ENCODE measurements at regions not wholly inside any gene's neighbourhood (a gene's known extent, or its start where the extent isn't known, plus 50 kb on each side); places are given as distances from the start of the nearest gene placed in this dataset.

- 72% methylated on average over 2 of the region's 2 CpGs for WGBS
- H3K36me3 ChIP-seq: no peaks in the 10 kb centered on the region
- H3K9me3 ChIP-seq: no peaks in the 10 kb centered on the region
- TF ChIP-seq POLR2AphosphoS5 (IDR thresholded peaks at IDR 0.05): no peak
- TF ChIP-seq CTCF (IDR thresholded peaks at IDR 0.05): no peak
- no peak for TF ChIP-seq POLR2A (IDR thresholded peaks at IDR 0.05)
- no peak for TF ChIP-seq EP300 (IDR thresholded peaks at IDR 0.05)
- DNase-seq (ENCODE audit: low spot score in 2 of 2): no peak
- no peak overlapping the region for H3K27ac ChIP-seq
- H3K27me3 ChIP-seq: no peaks in the 10 kb centered on the region
- H3K4me1 ChIP-seq: no peaks in the 10 kb centered on the region
- no peak overlapping the region for H3K4me3 ChIP-seq
Measured at GRCh38 chr4:180808862-180809261, 1434.3 kb upstream of the TENM3 start.

GRCh38 chr4:180809439-180809838, 1433.8 kb upstream of the TENM3 start:
- Histone ChIP-seq H3K9me3 (no peaks in the 10 kb centered on the region), H3K4me3 (no peak overlapping the region), H3K27ac (no peak overlapping the region), H3K36me3 (no peaks in the 10 kb centered on the region), H3K4me1 (no peaks in the 10 kb centered on the region), H3K27me3 (no peaks in the 10 kb centered on the region)
- 58% methylated on average over 4 of the region's 4 CpGs for WGBS
- DNase-seq (ENCODE audit: low spot score in 2 of 2): no peak
- TF ChIP-seq EP300 (IDR thresholded peaks at IDR 0.05) (no peak), POLR2AphosphoS5 (IDR thresholded peaks at IDR 0.05) (no peak), CTCF (IDR thresholded peaks at IDR 0.05) (no peak), POLR2A (IDR thresholded peaks at IDR 0.05) (no peak)

- H3K27ac ChIP-seq: no peak overlapping the region
- no peak for TF ChIP-seq EP300 (IDR thresholded peaks at IDR 0.05)
- no peak for TF ChIP-seq POLR2AphosphoS5 (IDR thresholded peaks at IDR 0.05)
- no peak for TF ChIP-seq CTCF (IDR thresholded peaks at IDR 0.05)
- no peak for TF ChIP-seq POLR2A (IDR thresholded peaks at IDR 0.05)
- DNase-seq (ENCODE audit: low spot score in 2 of 2): no peak
- H3K4me3 ChIP-seq: no peak overlapping the region
- H3K9me3 ChIP-seq: no peaks in the 10 kb centered on the region
- H3K36me3 ChIP-seq: no peaks in the 10 kb centered on the region
- WGBS: 88% methylated on average over 1 of the region's 1 CpG
- H3K27me3 ChIP-seq: no peaks in the 10 kb centered on the region
- H3K4me1 ChIP-seq: no peaks in the 10 kb centered on the region
Measured at GRCh38 chr4:180810581-180810980, 1432.6 kb upstream of the TENM3 start.

GRCh38 chr4:180811556-180811955, 1431.6 kb upstream of the TENM3 start:
- no peak for DNase-seq (ENCODE audit: low spot score in 2 of 2)
- no peaks in the 10 kb centered on the region for H3K4me1 ChIP-seq
- no peak for TF ChIP-seq CTCF (IDR thresholded peaks at IDR 0.05)
- TF ChIP-seq POLR2A (IDR thresholded peaks at IDR 0.05): no peak
- TF ChIP-seq EP300 (IDR thresholded peaks at IDR 0.05): no peak
- no peaks in the 10 kb centered on the region for H3K36me3 ChIP-seq
- WGBS: 0% methylated on average over 1 of the region's 1 CpG
- H3K27me3 ChIP-seq: no peaks in the 10 kb centered on the region
- no peak overlapping the region for H3K4me3 ChIP-seq
- no peaks in the 10 kb centered on the region for H3K9me3 ChIP-seq
- no peak overlapping the region for H3K27ac ChIP-seq

GRCh38 chr4:180812783-180813182, 1430.4 kb upstream of the TENM3 start:
- WGBS: 63% methylated on average over 2 of the region's 2 CpGs
- Histone ChIP-seq H3K36me3 (no peaks in the 10 kb centered on the region), H3K9me3 (no peaks in the 10 kb centered on the region), H3K4me3 (no peak overlapping the region), H3K4me1 (no peaks in the 10 kb centered on the region), H3K27me3 (no peaks in the 10 kb centered on the region), H3K27ac (no peak overlapping the region)
- TF ChIP-seq CTCF (IDR thresholded peaks at IDR 0.05) (no peak), EP300 (IDR thresholded peaks at IDR 0.05) (no peak), POLR2AphosphoS5 (IDR thresholded peaks at IDR 0.05) (no peak), POLR2A (IDR thresholded peaks at IDR 0.05) (no peak)
- DNase-seq (ENCODE audit: low spot score in 2 of 2): no peak
